Midbrain (tissue), 1 donor: ENCODE measurements at regions not wholly inside any gene's neighbourhood (a gene's known extent, or its start where the extent isn't known, plus 50 kb on each side); places are given as distances from the start of the nearest gene placed in this dataset.
"Not testable (repeated sequence)": the region's sequence is repeated elsewhere in the genome, so short reads cannot be mapped to it uniquely, and the experiment has no call there.

Experiments
- DNase-seq: peaks from one replicate; lab custom pipeline; 2025; lab: John Stamatoyannopoulos, UW

DNA sequence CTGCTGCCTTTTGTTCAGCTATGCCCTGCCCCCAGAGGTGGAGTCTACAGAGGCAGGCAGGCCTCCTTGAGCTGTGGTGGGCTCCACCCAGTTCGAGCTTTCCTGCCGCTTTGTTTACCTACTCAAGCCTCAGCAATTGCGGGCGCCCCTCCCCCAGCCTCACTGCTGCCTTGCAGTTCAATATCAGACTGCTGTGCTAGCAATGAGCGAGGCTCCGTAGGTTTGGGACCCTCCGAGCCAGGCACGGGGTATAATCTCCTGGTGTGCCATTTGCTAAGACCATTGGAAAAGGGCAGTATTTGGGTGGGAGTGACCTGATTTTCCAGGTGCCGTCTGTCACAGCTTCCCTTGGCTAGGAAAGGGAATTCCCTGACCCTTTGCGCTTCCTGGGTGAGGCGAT is 51.9 kb downstream of the DIPK2A start:
- not testable (repeated sequence) for DNase-seq

GRCh38 chr3:144028798-144029411 is 57.3 kb downstream of the DIPK2A start:
- DNase-seq = peak; percentile 29

GRCh38 chr3:144029769-144030168 is 58.1 kb downstream of the DIPK2A start:
- no peak for DNase-seq

GRCh38 chr3:144031938-144032337 is 60.3 kb downstream of the DIPK2A start:
- DNase-seq = peak; percentile 95

- no peak for DNase-seq
Measured at GRCh38 chr3:144032531-144033239, 61.1 kb downstream of the DIPK2A start.

GRCh38 chr3:144033240-144033589 is 61.6 kb downstream of the DIPK2A start:
- peak; percentile 64 for DNase-seq

GRCh38 chr3:144033863-144034262 is 62.2 kb downstream of the DIPK2A start:
- peak; percentile 54 for DNase-seq

DNA sequence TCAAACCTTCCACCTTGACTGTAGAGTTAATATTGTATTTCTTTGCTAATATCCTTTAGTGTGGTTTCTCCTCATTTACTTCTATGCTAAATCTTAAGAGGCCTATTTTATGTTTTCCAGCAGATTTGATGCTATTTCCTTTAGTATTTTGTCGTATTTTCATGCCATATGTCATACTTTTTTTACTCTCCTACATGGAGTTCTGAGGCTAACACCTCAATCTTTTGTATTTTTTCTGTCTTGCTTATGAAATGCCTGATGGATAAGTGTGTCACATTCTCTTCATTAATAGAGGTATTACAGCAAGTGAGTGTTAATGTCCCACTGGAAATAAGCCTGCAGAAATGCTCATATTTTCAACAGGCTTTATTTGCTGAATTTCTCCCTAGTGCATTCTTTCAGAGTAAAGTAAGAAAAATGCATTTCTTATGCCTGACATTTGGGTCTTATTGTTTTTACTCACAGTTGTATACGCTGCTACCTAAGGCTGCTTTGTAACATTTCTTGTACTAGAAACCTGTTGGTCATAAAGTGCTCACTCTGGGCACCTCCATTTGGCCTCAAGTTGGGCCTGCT is 63.2 kb downstream of the DIPK2A start:
- no peak for DNase-seq

- no peak for DNase-seq
Measured at GRCh38 chr3:144036498-144036897, 64.9 kb downstream of the DIPK2A start.

GRCh38 chr3:144039661-144040060 is 68.0 kb downstream of the DIPK2A start:
- no peak for DNase-seq

- no peak for DNase-seq
Measured at GRCh38 chr3:144041960-144042556, 70.4 kb downstream of the DIPK2A start.

DNA sequence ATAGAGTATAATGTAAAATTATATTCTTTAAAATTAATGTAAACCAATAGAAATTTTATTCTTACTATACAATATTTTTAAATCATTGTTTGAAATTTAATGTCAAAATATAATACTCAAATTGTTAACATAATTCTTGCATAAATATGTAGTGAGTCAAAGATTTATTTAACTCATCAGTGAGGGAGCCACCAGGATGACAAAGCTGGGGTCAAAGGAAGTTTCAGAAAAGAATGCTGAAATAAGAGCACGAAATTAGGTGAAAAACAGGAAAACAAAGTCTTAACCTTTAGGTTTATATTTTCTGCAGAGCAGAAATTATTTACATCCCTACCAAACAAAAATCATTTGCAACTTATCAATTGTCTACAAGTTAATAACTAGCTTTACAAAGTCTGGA is 74.1 kb downstream of the DIPK2A start:
- DNase-seq = no peak

GRCh38 chr3:144049374-144049773 is 77.8 kb downstream of the DIPK2A start:
- no peak for DNase-seq

GRCh38 chr3:144051211-144051610 is 79.6 kb downstream of the DIPK2A start:
- DNase-seq = no peak

GRCh38 chr3:144052275-144052674 is 80.7 kb downstream of the DIPK2A start:
- DNase-seq = no peak

- no peak for DNase-seq
Measured at GRCh38 chr3:144053121-144053520, 81.5 kb downstream of the DIPK2A start.

- no peak for DNase-seq
Measured at GRCh38 chr3:144054766-144055165, 83.1 kb downstream of the DIPK2A start.

DNA sequence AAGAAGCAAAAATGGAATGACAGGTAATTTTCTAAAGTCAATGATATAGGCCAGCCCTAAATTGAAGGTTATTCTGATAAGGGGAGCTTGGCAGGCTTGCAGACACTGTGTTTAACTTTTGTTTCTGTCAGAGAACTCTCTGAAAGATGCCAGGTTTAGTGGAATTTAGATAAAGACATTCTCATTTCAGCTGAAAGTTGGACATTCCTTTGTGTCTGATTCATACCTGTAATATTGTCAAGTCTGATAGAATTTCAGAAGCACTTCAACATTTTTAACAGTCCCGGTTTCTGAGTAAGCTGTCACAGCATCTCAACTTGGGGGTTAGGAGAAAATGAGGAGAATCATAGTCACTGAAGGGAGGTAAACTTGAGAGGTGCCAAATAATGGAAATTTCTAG is 84.0 kb downstream of the DIPK2A start:
- no peak for DNase-seq

DNA sequence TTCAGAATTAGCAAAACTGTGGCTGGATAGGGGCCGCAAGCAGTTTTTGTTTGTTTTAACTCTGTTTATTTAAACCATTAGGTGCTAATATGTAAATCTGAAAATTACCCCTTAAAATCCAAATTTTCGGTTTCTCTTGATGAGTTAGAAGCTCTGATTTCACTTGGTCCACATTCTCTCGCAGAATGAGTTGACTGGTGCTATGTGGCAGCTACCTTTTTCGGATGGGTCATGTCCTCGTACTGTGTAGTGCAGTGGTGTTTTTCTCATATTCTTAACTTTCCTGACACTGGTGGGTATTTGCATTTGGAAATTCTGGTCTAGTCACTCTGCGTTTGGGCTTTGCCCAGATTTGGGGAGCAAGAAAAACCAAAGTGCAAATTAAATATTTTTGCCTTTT is 87.1 kb downstream of the DIPK2A start:
- DNase-seq = no peak

DNA sequence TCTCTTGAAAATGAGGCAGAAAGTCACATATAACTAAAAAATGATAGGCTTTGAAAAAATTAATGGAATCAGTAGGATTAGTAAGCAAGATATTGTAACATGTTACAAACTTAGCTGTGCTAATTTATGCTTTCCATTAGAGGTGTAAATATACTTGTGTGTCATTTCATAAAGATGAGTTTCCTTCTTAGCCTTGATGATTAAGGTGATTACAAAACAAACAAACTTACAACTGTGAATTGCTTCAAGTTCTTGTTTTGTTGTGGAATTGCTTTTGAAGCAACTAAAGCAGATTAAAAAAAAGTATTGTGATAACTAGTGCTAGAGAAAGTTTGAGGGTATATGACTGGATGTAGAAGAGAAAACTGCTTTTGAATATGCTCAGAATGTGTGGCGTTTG is 87.9 kb downstream of the DIPK2A start:
- no peak for DNase-seq

GRCh38 chr3:144060881-144061280 is 89.3 kb downstream of the DIPK2A start:
- no peak for DNase-seq

DNA sequence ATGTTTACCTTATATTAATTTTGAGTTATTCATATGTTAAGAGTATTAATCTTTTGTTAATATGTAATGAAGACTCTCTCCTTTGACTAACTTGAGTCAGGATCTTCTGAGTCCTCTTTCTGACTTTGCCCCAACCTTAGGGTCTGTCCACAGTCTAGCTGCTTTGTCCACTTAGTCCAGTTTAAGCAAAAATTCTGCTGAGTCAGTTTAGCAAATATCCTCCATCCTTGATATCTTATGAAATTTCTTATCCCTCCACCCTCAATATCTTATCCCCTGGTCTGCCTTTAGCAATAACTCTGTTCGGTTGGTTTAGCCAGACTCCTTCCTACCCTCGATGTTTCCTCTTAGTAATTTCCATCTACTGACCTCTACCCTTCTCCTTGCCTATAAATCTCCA is 91.7 kb downstream of the DIPK2A start:
- DNase-seq = no peak

DNA sequence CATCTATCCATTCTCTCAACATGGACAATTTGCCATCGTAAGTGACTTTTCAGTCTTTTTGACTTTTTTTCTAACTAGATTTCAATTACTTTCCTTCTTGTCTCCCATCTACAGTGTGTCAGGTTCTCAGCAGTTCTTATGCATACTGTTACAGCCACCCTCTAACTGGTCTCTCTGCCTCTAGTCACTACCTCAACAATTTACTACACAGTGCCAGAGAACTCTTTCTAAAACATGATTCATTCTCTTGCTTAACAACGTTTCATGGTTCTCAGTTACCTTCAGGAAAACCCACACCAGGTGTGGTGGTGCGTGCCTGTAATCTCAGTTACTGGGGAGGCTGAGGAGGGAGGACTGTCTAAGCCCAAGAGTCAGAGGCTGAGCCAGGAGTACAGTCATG is 95.4 kb downstream of the DIPK2A start:
- no peak for DNase-seq
